Forelimb muscle (tissue), 1 donor: ENCODE measurements at regions not wholly inside any gene's neighbourhood (a gene's known extent, or its start where the extent isn't known, plus 50 kb on each side); places are given as distances from the start of the nearest gene placed in this dataset.

Experiments
- DNase-seq: peaks from one replicate; pipeline ENCODE4 v3.0.0-alpha.2; 2013; ENCODE audit warnings: low read depth

- DNase-seq, result no peak
Observed at GRCh38 chr2:220166616-220167015, 539.2 kb downstream of the SLC4A3 start.

GRCh38 chr2:220167956-220168355 lies 540.5 kb downstream of the SLC4A3 start:
- no peak for DNase-seq

- peak; percentile 83 for DNase-seq
Observed at GRCh38 chr2:220168891-220169546, 541.6 kb downstream of the SLC4A3 start.

- no peak for DNase-seq
Observed at GRCh38 chr2:220174826-220175225, 547.4 kb downstream of the SLC4A3 start.

- DNase-seq, result no peak
Observed at GRCh38 chr2:220175967-220176366, 548.5 kb downstream of the SLC4A3 start.

- no peak for DNase-seq
Observed at GRCh38 chr2:220178991-220179695, 551.7 kb downstream of the SLC4A3 start.

- no peak for DNase-seq
Observed at GRCh38 chr2:220181165-220181564, 553.7 kb downstream of the SLC4A3 start.

GRCh38 chr2:220182790-220183189 lies 555.4 kb downstream of the SLC4A3 start:
- no peak for DNase-seq

- DNase-seq, result no peak
Observed at GRCh38 chr2:220185766-220186305, 558.4 kb downstream of the SLC4A3 start.

- DNase-seq, result no peak
Observed at GRCh38 chr2:220188031-220188430, 560.6 kb downstream of the SLC4A3 start.

GRCh38 chr2:220191031-220191430 lies 563.6 kb downstream of the SLC4A3 start:
- no peak for DNase-seq

- DNase-seq, result no peak
Observed at GRCh38 chr2:220191737-220192136, 564.3 kb downstream of the SLC4A3 start.

GRCh38 chr2:220192994-220193753 lies 565.7 kb downstream of the SLC4A3 start:
- DNase-seq, result no peak

- no peak for DNase-seq
Observed at GRCh38 chr2:220194630-220195584, 567.5 kb downstream of the SLC4A3 start.

- DNase-seq, result no peak
Observed at GRCh38 chr2:220198896-220199295, 571.5 kb downstream of the SLC4A3 start.

GRCh38 chr2:220202066-220202465 lies 574.6 kb downstream of the SLC4A3 start:
- DNase-seq, result no peak

- no peak for DNase-seq
Observed at GRCh38 chr2:220209093-220209492, 581.7 kb downstream of the SLC4A3 start.

- DNase-seq, result no peak
Observed at GRCh38 chr2:220209751-220210150, 582.3 kb downstream of the SLC4A3 start.

- no peak for DNase-seq
Observed at GRCh38 chr2:220212296-220213080, 585.1 kb downstream of the SLC4A3 start.

GRCh38 chr2:220215785-220216184 lies 588.4 kb downstream of the SLC4A3 start:
- DNase-seq, result no peak
